ENCODE measurements at regions not wholly inside any gene's neighbourhood (a gene's known extent, or its start where the extent isn't known, plus 50 kb on each side); places are given as distances from the start of the nearest gene placed in this dataset.

- no peak for DNase-seq
Measured at GRCh38 chr6:101224751-101225150, 168.8 kb upstream of the GRIK2 start.

- no peak for DNase-seq
Measured at GRCh38 chr6:101226677-101227135, 166.8 kb upstream of the GRIK2 start.

- DNase-seq: no peak
Measured at GRCh38 chr6:101230866-101231265, 162.6 kb upstream of the GRIK2 start.

GRCh38 chr6:101231606-101232235 lies 161.8 kb upstream of the GRIK2 start:
- DNase-seq: no peak

GRCh38 chr6:101232961-101233360 lies 160.5 kb upstream of the GRIK2 start:
- no peak for DNase-seq

GRCh38 chr6:101236709-101237108 lies 156.8 kb upstream of the GRIK2 start:
- DNase-seq: no peak

GRCh38 chr6:101241442-101241841 lies 152.1 kb upstream of the GRIK2 start:
- no peak for DNase-seq

GRCh38 chr6:101249470-101249869 lies 144.0 kb upstream of the GRIK2 start:
- DNase-seq: no peak

- no peak for DNase-seq
Measured at GRCh38 chr6:101257163-101257562, 136.3 kb upstream of the GRIK2 start.

GRCh38 chr6:101259505-101259904 lies 134.0 kb upstream of the GRIK2 start:
- no peak for DNase-seq

GRCh38 chr6:101263596-101263995 lies 129.9 kb upstream of the GRIK2 start:
- DNase-seq: no peak

GRCh38 chr6:101266063-101266462 lies 127.4 kb upstream of the GRIK2 start:
- peak in 1 of 5 experiments; percentile 32 for DNase-seq

GRCh38 chr6:101268541-101268940 lies 125.0 kb upstream of the GRIK2 start:
- DNase-seq: no peak

GRCh38 chr6:101275251-101275650 lies 118.3 kb upstream of the GRIK2 start:
- no peak for DNase-seq

GRCh38 chr6:101276066-101276465 lies 117.4 kb upstream of the GRIK2 start:
- DNase-seq: no peak

- no peak for DNase-seq
Measured at GRCh38 chr6:101279410-101279809, 114.1 kb upstream of the GRIK2 start.

GRCh38 chr6:101281266-101281665 lies 112.2 kb upstream of the GRIK2 start:
- DNase-seq: no peak

GRCh38 chr6:101284131-101284530 lies 109.4 kb upstream of the GRIK2 start:
- DNase-seq: no peak

- no peak for DNase-seq
Measured at GRCh38 chr6:101286146-101286545, 107.4 kb upstream of the GRIK2 start.

- DNase-seq: no peak
Measured at GRCh38 chr6:101290346-101290745, 103.2 kb upstream of the GRIK2 start.

- no peak for DNase-seq
Measured at GRCh38 chr6:101294051-101294638, 99.4 kb upstream of the GRIK2 start.

GRCh38 chr6:101294676-101295075 lies 98.8 kb upstream of the GRIK2 start:
- no peak for DNase-seq

- DNase-seq: no peak
Measured at GRCh38 chr6:101296169-101296960, 97.1 kb upstream of the GRIK2 start.

GRCh38 chr6:101302593-101302992 lies 90.9 kb upstream of the GRIK2 start:
- DNase-seq: no peak

Measured in T-helper 2 cell (primary cell).